DOHH2 (cell line): ENCODE measurements at regions not wholly inside any gene's neighbourhood (a gene's known extent, or its start where the extent isn't known, plus 50 kb on each side); places are given as distances from the start of the nearest gene placed in this dataset.

Experiments
- CTCF ChIP-seq: fragments of 200-600 bp; sonication (generic); IDR thresholded peaks from one replicate; pipeline ENCODE4 v1.5.1; 2014; ENCODE audit warnings: antibody characterized with exemption, mild to moderate bottlenecking, low read depth, low read length; ENCODE audit not compliant: poor library complexity, severe bottlenecking
- EZH2phosphoT487 ChIP-seq: fragments of 200-600 bp; sonication (generic); IDR thresholded peaks from 2 replicates; pipeline ENCODE4 v1.6.1; 2017; ENCODE audit warnings: borderline replicate concordance, mild to moderate bottlenecking, antibody characterized with exemption, low read length, moderate library complexity, mixed read lengths

DNA sequence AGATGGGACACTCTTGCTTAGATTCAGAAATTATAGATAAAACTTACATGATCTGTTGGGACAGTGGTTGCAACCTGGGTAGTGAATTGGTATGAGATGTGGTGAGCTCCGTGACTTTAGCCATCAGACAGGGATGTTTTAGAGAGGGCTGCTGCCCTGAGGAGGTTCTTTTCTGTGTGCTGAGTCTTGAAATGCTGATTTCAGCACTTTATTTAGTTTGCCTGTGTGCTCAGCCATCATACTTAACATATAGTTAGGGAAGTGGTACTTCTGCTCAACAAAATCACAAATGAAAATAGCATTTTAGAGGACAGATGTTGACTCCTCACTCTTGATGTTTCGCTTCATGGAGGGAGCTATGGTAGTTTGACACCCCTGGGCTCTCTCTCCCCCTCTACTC is 95.9 kb upstream of the CDH13 start:
- no peak for TF ChIP-seq CTCF
- TF ChIP-seq EZH2phosphoT487, result no peak
